ENCODE measurements at regions not wholly inside any gene's neighbourhood (a gene's known extent, or its start where the extent isn't known, plus 50 kb on each side); places are given as distances from the start of the nearest gene placed in this dataset.

- no peak for DNase-seq
Measured at GRCh38 chr18:76195601-76196000, 299.4 kb downstream of the ZNF516 start.

GRCh38 chr18:76188097-76188496, 306.9 kb downstream of the ZNF516 start:
- no peak for DNase-seq

GRCh38 chr18:76179257-76179656, 315.8 kb downstream of the ZNF516 start:
- DNase-seq = no peak

GRCh38 chr18:76177160-76177559, 317.9 kb downstream of the ZNF516 start:
- no peak for DNase-seq

GRCh38 chr18:76174451-76174850, 320.6 kb downstream of the ZNF516 start:
- DNase-seq = no peak

GRCh38 chr18:76169733-76170132, 325.3 kb downstream of the ZNF516 start:
- DNase-seq = no peak

DNA sequence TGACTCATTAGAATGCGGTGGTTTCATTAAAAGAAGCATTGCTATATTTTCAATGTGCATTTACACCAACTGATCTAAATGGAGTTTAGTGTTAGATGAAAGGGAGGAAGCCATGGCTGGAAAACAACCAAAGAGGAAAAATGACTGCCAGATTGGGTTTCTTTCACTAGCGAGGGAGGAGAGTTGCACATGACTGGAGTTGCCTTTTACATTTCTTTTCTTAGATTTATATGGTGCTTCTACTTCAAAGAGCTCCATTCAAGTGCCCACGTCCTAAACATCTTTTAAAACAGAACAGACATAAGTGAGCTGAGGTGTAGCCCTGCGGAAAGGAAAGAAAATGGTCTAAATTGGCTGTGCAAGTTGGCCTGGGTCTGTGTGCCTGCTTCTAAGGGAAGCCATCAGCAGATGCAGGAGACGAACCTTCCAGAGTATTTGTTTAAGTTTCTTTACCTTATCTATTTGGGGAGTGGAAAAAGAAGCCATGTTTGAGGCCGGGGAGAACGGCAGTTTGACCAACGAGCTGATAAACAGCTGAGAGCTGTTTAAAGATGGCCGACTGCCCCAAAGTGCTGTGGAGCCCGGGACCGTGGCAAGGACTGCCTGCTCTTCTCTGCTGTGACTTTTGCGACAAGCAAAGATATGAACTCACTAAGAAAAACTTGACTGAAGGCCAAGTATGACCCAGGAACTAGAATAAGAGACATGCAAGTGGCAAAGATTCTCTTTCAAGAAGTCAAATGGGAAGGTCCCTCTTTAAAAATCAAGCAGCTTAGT, 327.0 kb downstream of the ZNF516 start:
- peak; percentile 33 for DNase-seq

- DNase-seq = no peak
Measured at GRCh38 chr18:76167410-76167809, 327.6 kb downstream of the ZNF516 start.

DNA sequence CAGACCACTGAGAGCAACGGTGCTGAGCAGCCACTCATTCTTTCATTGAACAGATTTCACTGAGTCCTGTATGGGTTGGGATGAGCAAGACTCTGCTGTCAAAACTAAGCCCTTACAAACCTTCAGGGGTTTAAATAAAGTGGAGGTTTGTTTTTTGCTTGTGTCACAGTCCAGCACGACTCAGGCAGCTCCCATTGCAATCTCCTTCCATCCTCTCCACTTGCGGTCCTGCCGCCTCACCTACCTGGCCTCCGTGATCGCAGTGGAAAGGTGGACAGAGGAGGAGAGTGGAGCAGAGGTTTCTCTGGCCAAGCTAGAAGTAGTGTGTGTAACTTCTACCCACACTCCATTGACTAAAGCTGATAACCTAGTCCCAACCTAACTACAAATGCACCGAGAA, 332.2 kb downstream of the ZNF516 start:
- DNase-seq = no peak

- no peak for DNase-seq
Measured at GRCh38 chr18:76161983-76162382, 333.1 kb downstream of the ZNF516 start.

DNA sequence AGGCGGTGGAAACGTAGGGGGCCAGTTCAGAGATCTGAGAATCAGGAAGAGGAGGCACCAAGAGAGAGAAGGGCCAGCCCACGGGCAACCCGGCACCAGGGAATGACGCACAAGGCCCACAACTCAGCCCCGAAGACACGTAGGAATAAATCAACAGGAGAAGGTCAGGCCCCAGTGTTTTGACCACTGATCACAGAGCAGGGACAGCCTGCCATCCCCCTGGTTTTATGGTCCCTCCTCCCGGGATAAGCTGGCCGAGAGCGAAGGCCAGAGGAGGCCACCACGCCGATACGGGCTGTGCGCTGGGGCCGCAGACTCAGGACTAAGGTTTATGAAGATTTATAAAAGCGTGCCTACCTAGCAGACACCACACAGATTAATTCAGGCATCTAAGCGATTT, 341.4 kb downstream of the ZNF516 start:
- peak; percentile 19 for DNase-seq

GRCh38 chr18:76149734-76150133, 345.3 kb downstream of the ZNF516 start:
- no peak for DNase-seq

GRCh38 chr18:76149284-76149683, 345.8 kb downstream of the ZNF516 start:
- DNase-seq = no peak

GRCh38 chr18:76145521-76146376, 349.3 kb downstream of the ZNF516 start:
- DNase-seq = peak; percentile 48

DNA sequence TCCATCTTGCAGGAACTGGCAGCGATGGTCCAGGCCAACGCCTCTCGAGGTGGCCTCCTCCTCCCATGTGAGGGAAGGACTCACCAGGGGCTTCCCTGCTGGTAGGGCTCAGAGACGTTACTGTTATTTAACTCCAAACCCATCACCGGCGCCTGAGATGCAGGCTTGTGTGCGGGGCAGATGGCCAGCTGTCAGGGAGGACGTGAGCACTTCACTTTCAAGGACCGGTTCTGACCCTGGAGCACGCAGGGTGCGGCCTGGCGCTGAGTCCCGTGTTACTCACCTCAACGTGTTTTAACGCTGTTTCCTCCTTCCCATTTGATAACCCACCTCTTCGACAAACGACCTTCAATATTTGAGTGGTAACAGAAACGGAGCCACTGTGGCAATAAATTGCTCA, 350.2 kb downstream of the ZNF516 start:
- no peak for DNase-seq

DNA sequence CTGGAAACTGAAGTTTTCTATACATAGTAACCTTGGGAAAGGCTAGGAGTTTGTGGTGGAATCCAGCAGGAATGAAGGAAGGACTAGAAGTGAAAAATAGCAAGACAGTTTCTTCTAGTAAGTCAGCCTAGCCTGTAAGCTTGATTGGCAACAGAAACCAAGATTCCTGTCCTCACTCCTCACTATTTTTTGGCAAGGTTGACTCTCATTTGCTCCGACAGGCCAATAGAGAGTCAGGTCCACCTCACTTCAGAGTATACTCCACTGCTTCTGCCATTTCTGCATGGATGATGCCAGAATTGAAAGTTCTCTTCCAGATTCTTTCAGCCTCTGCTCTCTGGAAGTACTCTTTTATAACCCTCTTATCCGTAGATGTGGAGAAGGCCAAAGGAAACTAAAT, 352.4 kb downstream of the ZNF516 start:
- DNase-seq = no peak

DNA sequence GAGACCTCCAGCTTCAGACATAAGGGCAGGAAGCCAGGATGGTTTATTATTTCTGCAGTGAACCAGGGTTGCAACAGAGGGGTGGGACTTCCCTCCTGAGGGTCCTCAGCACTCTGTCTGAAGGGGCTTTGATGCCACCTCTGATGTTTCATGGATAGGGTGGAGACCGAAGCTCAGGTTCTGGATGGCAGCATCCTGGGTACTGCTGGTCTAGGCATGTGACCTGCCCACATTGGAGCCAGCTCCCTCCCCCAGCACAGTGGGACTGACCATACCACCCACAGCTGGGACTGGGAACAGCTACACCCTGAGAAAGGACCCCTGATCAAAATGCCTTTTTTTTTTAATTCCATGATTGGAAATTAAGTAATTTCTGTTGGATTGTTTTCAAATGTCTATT, 355.2 kb downstream of the ZNF516 start:
- no peak for DNase-seq

- no peak for DNase-seq
Measured at GRCh38 chr18:76137216-76137615, 357.8 kb downstream of the ZNF516 start.

DNA sequence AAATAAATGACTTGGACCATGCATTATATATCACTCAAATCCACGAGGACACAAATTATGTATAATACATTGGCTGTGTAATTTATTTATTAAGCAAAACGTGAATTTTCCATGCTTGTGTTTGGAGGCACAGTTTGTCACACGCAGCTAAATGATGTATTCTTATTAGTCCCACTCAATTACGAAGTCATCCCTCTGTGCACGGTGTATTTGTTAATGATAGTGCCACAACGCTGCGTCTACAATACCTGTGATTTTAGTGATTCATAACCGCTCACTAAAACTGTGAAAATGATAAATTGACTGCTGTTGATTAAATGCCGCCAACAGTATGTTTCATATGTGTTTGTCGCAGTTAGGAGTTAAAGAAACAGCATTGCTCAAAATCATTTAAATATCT, 358.3 kb downstream of the ZNF516 start:
- DNase-seq = no peak

- DNase-seq = no peak
Measured at GRCh38 chr18:76134628-76135027, 360.4 kb downstream of the ZNF516 start.

- DNase-seq = no peak
Measured at GRCh38 chr18:76133873-76134272, 361.2 kb downstream of the ZNF516 start.

DNA sequence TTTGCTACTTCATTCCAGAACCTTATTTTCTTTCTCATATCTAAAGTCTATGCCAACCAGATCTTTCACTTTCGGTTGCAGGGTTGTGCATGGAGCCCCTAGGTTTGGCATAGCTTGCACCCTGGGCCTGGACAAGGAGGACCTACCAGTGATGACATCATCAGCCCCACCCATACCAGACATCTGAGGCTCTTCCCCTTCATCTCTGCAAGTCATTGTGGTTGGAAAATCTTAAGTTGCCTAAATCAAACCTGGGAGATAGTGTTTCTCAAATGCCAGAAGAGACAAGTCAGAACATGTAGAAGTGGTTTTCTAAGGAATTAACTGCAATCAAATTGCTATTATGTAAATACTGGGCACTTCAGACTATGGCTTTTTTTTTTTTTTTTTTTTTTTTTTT, 363.3 kb downstream of the ZNF516 start:
- no peak for DNase-seq

- no peak for DNase-seq
Measured at GRCh38 chr18:76130845-76131244, 364.2 kb downstream of the ZNF516 start.
